Endothelial cell of umbilical vein (primary cell): ENCODE measurements at regions not wholly inside any gene's neighbourhood (a gene's known extent, or its start where the extent isn't known, plus 50 kb on each side); places are given as distances from the start of the nearest gene placed in this dataset.

Experiments used
- POLR2A ChIP-seq: IDR thresholded peaks from 2 replicates; pipeline ENCODE4 v1.6.1; 2012; ENCODE audit warnings: low read depth, mild to moderate bottlenecking, control low read depth, low read length
- POLR2AphosphoS5 ChIP-seq: IDR thresholded peaks from 2 replicates; pipeline ENCODE4 v1.6.1; 2012; ENCODE audit warnings: low read depth, mild to moderate bottlenecking, control low read depth, low read length, moderate library complexity; ENCODE audit not compliant: insufficient read depth

- TF ChIP-seq POLR2AphosphoS5: no peak
- TF ChIP-seq POLR2A: no peak
Observed at GRCh38 chr2:4255491-4255890, 552.1 kb downstream of the DCDC2C start.
